ENCODE measurements at regions not wholly inside any gene's neighbourhood (a gene's known extent, or its start where the extent isn't known, plus 50 kb on each side); places are given as distances from the start of the nearest gene placed in this dataset.

GRCh38 chr18:4869155-4869554, 327.9 kb downstream of the AKAIN1 start:
- Mint-ChIP-seq H3K36me3 (no peaks in the 10 kb centered on the region), H3K27ac (no peak overlapping the region), H3K4me3 (no peak overlapping the region), H3K27me3 (no peaks in the 10 kb centered on the region), H3K9me3 (peaks cover 9 to 30% (median 15%) of the 10 kb centered on the region in 5 donors), H3K4me1 (no peaks in the 10 kb centered on the region)
- no peak for DNase-seq
- H3K4me3 ChIP-seq (ENCODE audit: low read length) = no peak overlapping the region
- H3K27ac ChIP-seq (ENCODE audit: low read depth, low read length) = no peak overlapping the region
- ChIA-PET POLR2A (no interaction called here), CTCF (no interaction called here)
- H3K4me1 ChIP-seq (ENCODE audit: insufficient read depth, low read length) = no peaks in the 10 kb centered on the region
- H3K9me3 ChIP-seq (ENCODE audit: low read length) = no peaks in the 10 kb centered on the region
- no peaks in the 10 kb centered on the region for H3K36me3 ChIP-seq (ENCODE audit: insufficient read depth, low read length)
- no peaks in the 10 kb centered on the region for H3K27me3 ChIP-seq (ENCODE audit: insufficient read depth, low read length, poor library complexity, severe bottlenecking)

GRCh38 chr18:4858379-4859127, 338.5 kb downstream of the AKAIN1 start:
- Mint-ChIP-seq H3K9me3 (peaks cover 4 to 15% (median 11%) of the 10 kb centered on the region in 5 donors), H3K27ac (no peak overlapping the region), H3K27me3 (no peaks in the 10 kb centered on the region), H3K4me1 (no peaks in the 10 kb centered on the region), H3K36me3 (no peaks in the 10 kb centered on the region), H3K4me3 (no peak overlapping the region)
- no peaks in the 10 kb centered on the region for H3K4me1 ChIP-seq (ENCODE audit: insufficient read depth, low read length)
- H3K27ac ChIP-seq (ENCODE audit: low read depth, low read length) = no peak overlapping the region
- no peak for DNase-seq
- ChIA-PET CTCF (no interaction called here), POLR2A (no interaction called here)
- H3K9me3 ChIP-seq (ENCODE audit: low read length) = no peaks in the 10 kb centered on the region
- no peaks in the 10 kb centered on the region for H3K36me3 ChIP-seq (ENCODE audit: insufficient read depth, low read length)
- no peak overlapping the region for H3K4me3 ChIP-seq (ENCODE audit: low read length)
- H3K27me3 ChIP-seq (ENCODE audit: insufficient read depth, low read length, poor library complexity, severe bottlenecking) = no peaks in the 10 kb centered on the region

GRCh38 chr18:4854671-4855070, 342.4 kb downstream of the AKAIN1 start:
- H3K27ac Mint-ChIP-seq = no peak overlapping the region

GRCh38 chr18:4851301-4851976, 345.6 kb downstream of the AKAIN1 start:
- no peaks in the 10 kb centered on the region for H3K9me3 ChIP-seq (ENCODE audit: low read length)
- no peak overlapping the region for H3K4me3 ChIP-seq (ENCODE audit: low read length)
- Mint-ChIP-seq H3K27ac (no peak overlapping the region), H3K36me3 (no peaks in the 10 kb centered on the region), H3K27me3 (no peaks in the 10 kb centered on the region), H3K4me1 (no peaks in the 10 kb centered on the region), H3K9me3 (peaks cover 2 to 17% (median 5%) of the 10 kb centered on the region in 5 donors), H3K4me3 (no peak overlapping the region)
- H3K4me1 ChIP-seq (ENCODE audit: insufficient read depth, low read length) = no peaks in the 10 kb centered on the region
- CTCF ChIA-PET = no interaction called here
- H3K27me3 ChIP-seq (ENCODE audit: insufficient read depth, low read length, poor library complexity, severe bottlenecking) = no peaks in the 10 kb centered on the region
- DNase-seq = no peak
- H3K36me3 ChIP-seq (ENCODE audit: insufficient read depth, low read length) = no peaks in the 10 kb centered on the region
- POLR2A ChIA-PET = no interaction called here
- H3K27ac ChIP-seq (ENCODE audit: low read depth, low read length) = no peak overlapping the region

More at GRCh38 chr18:4854671-4855070, 342.4 kb downstream of the AKAIN1 start:
- no peak overlapping the region for H3K27ac ChIP-seq (ENCODE audit: low read depth, low read length)
- H3K27me3 Mint-ChIP-seq = no peaks in the 10 kb centered on the region
- no peaks in the 10 kb centered on the region for H3K9me3 ChIP-seq (ENCODE audit: low read length)
- ChIA-PET POLR2A (no interaction called here), CTCF (no interaction called here)
- no peaks in the 10 kb centered on the region for H3K4me1 ChIP-seq (ENCODE audit: insufficient read depth, low read length)
- H3K4me3 ChIP-seq (ENCODE audit: low read length) = no peak overlapping the region
- no peak for DNase-seq
- H3K4me3 Mint-ChIP-seq = no peak overlapping the region
- H3K36me3 Mint-ChIP-seq = no peaks in the 10 kb centered on the region
- no peaks in the 10 kb centered on the region for H3K27me3 ChIP-seq (ENCODE audit: insufficient read depth, low read length, poor library complexity, severe bottlenecking)
- no peaks in the 10 kb centered on the region for H3K4me1 Mint-ChIP-seq
- H3K36me3 ChIP-seq (ENCODE audit: insufficient read depth, low read length) = no peaks in the 10 kb centered on the region
- H3K9me3 Mint-ChIP-seq = peaks cover 1 to 12% (median 5%) of the 10 kb centered on the region in 5 donors

- Mint-ChIP-seq H3K4me3 (no peak overlapping the region), H3K36me3 (no peaks in the 10 kb centered on the region), H3K27ac (no peak overlapping the region), H3K4me1 (no peaks in the 10 kb centered on the region), H3K9me3 (peaks cover 0 to 20% (median 11%) of the 10 kb centered on the region in 5 donors), H3K27me3 (no peaks in the 10 kb centered on the region)
- Histone ChIP-seq H3K27ac (ENCODE audit: low read depth, low read length) (no peak overlapping the region), H3K4me1 (ENCODE audit: insufficient read depth, low read length) (no peaks in the 10 kb centered on the region), H3K27me3 (ENCODE audit: insufficient read depth, low read length, poor library complexity, severe bottlenecking) (no peaks in the 10 kb centered on the region), H3K9me3 (ENCODE audit: low read length) (peaks cover 3% of the 10 kb centered on the region), H3K36me3 (ENCODE audit: insufficient read depth, low read length) (no peaks in the 10 kb centered on the region), H3K4me3 (ENCODE audit: low read length) (no peak overlapping the region)
- ChIA-PET CTCF (no interaction called here), POLR2A (no interaction called here)
- no peak for DNase-seq
Measured at GRCh38 chr18:4847056-4847455, 350.0 kb downstream of the AKAIN1 start.

- H3K4me3 ChIP-seq (ENCODE audit: low read length) = no peak overlapping the region
- Mint-ChIP-seq H3K36me3 (peaks cover 0 to 3% (median 0%) of the 10 kb centered on the region in 3 donors), H3K4me1 (no peaks in the 10 kb centered on the region), H3K9me3 (peaks cover 3 to 18% (median 7%) of the 10 kb centered on the region in 5 donors), H3K27ac (peak overlapping the region in 1 of 8 donors; percentile 24), H3K27me3 (no peaks in the 10 kb centered on the region), H3K4me3 (no peak overlapping the region)
- no peaks in the 10 kb centered on the region for H3K36me3 ChIP-seq (ENCODE audit: insufficient read depth, low read length)
- H3K27me3 ChIP-seq (ENCODE audit: insufficient read depth, low read length, poor library complexity, severe bottlenecking) = no peaks in the 10 kb centered on the region
- POLR2A ChIA-PET = no interaction called here
- CTCF ChIA-PET = no interaction called here
- H3K27ac ChIP-seq (ENCODE audit: low read depth, low read length) = no peak overlapping the region
- no peaks in the 10 kb centered on the region for H3K4me1 ChIP-seq (ENCODE audit: insufficient read depth, low read length)
- peaks cover 3% of the 10 kb centered on the region for H3K9me3 ChIP-seq (ENCODE audit: low read length)
- DNase-seq = no peak
Measured at GRCh38 chr18:4844320-4844719, 352.7 kb downstream of the AKAIN1 start.

- no peaks in the 10 kb centered on the region for H3K27me3 ChIP-seq (ENCODE audit: insufficient read depth, low read length, poor library complexity, severe bottlenecking)
- no peak overlapping the region for H3K27ac ChIP-seq (ENCODE audit: low read depth, low read length)
- H3K27ac Mint-ChIP-seq = no peak overlapping the region
- no peak for DNase-seq
- POLR2A ChIA-PET = no interaction called here
- peaks cover 3 to 16% (median 9%) of the 10 kb centered on the region in 5 donors for H3K9me3 Mint-ChIP-seq
- H3K4me3 Mint-ChIP-seq = no peak overlapping the region
- H3K4me1 ChIP-seq (ENCODE audit: insufficient read depth, low read length) = no peaks in the 10 kb centered on the region
- no peaks in the 10 kb centered on the region for H3K4me1 Mint-ChIP-seq
- no peaks in the 10 kb centered on the region for H3K27me3 Mint-ChIP-seq
- H3K4me3 ChIP-seq (ENCODE audit: low read length) = no peak overlapping the region
- no peaks in the 10 kb centered on the region for H3K36me3 ChIP-seq (ENCODE audit: insufficient read depth, low read length)
- CTCF ChIA-PET = no interaction called here
- H3K36me3 Mint-ChIP-seq = peaks cover 0 to 3% (median 0%) of the 10 kb centered on the region in 3 donors
- H3K9me3 ChIP-seq (ENCODE audit: low read length) = peaks cover 3% of the 10 kb centered on the region
Measured at GRCh38 chr18:4843771-4844170, 353.3 kb downstream of the AKAIN1 start.

GRCh38 chr18:4842751-4843150, 354.3 kb downstream of the AKAIN1 start:
- H3K4me1 ChIP-seq (ENCODE audit: insufficient read depth, low read length) = no peaks in the 10 kb centered on the region
- Mint-ChIP-seq H3K4me1 (no peaks in the 10 kb centered on the region), H3K9me3 (peaks cover 3 to 14% (median 9%) of the 10 kb centered on the region in 5 donors), H3K36me3 (peaks cover 0 to 3% (median 0%) of the 10 kb centered on the region in 3 donors), H3K27ac (no peak overlapping the region), H3K27me3 (no peaks in the 10 kb centered on the region), H3K4me3 (no peak overlapping the region)
- H3K9me3 ChIP-seq (ENCODE audit: low read length) = peaks cover 3% of the 10 kb centered on the region
- no peak overlapping the region for H3K27ac ChIP-seq (ENCODE audit: low read depth, low read length)
- no peak for DNase-seq
- no peak overlapping the region for H3K4me3 ChIP-seq (ENCODE audit: low read length)
- ChIA-PET CTCF (no interaction called here), POLR2A (no interaction called here)
- no peaks in the 10 kb centered on the region for H3K36me3 ChIP-seq (ENCODE audit: insufficient read depth, low read length)
- H3K27me3 ChIP-seq (ENCODE audit: insufficient read depth, low read length, poor library complexity, severe bottlenecking) = no peaks in the 10 kb centered on the region
